ENCODE measurements at regions not wholly inside any gene's neighbourhood (a gene's known extent, or its start where the extent isn't known, plus 50 kb on each side); places are given as distances from the start of the nearest gene placed in this dataset.

GRCh38 chr2:184169366-184169765 is 429.0 kb upstream of the ZNF804A start:
- Histone ChIP-seq H3K36me3 (replicated peaks in 1 of 2; ENCODE audit: control insufficient read depth in 1 of 2, insufficient read depth in 2 of 2, low read length in 1 of 2) (no peaks in the 10 kb centered on the region), H3K27me3 (ENCODE audit: insufficient read depth) (no peaks in the 10 kb centered on the region), H3K79me2 (ENCODE audit: insufficient read depth) (no peaks in the 10 kb centered on the region), H3K4me1 (ENCODE audit: control insufficient read depth in 1 of 2, insufficient read depth in 2 of 2, low read depth in 1 of 2, low read length in 1 of 2) (no peaks in the 10 kb centered on the region), H3K9me2 (no peaks in the 10 kb centered on the region), H4K20me1 (ENCODE audit: insufficient read depth) (no peaks in the 10 kb centered on the region), H3K9ac (no peak overlapping the region), H3K27ac (ENCODE audit: low read depth in 2 of 2, low read length in 1 of 2) (no peak overlapping the region), H3K4me2 (no peak overlapping the region), H3F3A (replicated peaks; ENCODE audit: insufficient read depth) (no peaks in the 10 kb centered on the region), H3K4me3 (ENCODE audit: low read depth in 2 of 2, low read length in 1 of 2) (no peak overlapping the region), H2AFZ (ENCODE audit: low read depth) (no peak overlapping the region), H3K9me3 (no peaks in the 10 kb centered on the region)
- ChIA-PET CTCF (no interaction called here), POLR2A (no interaction called here)
- WGBS (ENCODE audit: low lambda C conversion rate) = 60% methylated on average over 4 of the region's 4 CpGs
- no peak for DNase-seq
- TF ChIP-seq USF1 (IDR thresholded peaks at IDR 0.05; ENCODE audit: borderline replicate concordance, low read depth) (no peak), FOXJ3 (CRISPR knock-in tag; IDR thresholded peaks at IDR 0.05) (no peak), GABPA (IDR thresholded peaks at IDR 0.05; ENCODE audit: low read depth) (no peak), ZBTB33 (IDR thresholded peaks at IDR 0.05; ENCODE audit: borderline replicate concordance, low read depth) (no peak), NRF1 (IDR thresholded peaks at IDR 0.05; ENCODE audit: low read depth, low read length) (no peak), USF2 (IDR thresholded peaks at IDR 0.05; ENCODE audit: borderline replicate concordance, low read depth, low read length) (no peak), RFX5 (IDR thresholded peaks at IDR 0.05; ENCODE audit: low read length) (no peak), MAX (IDR thresholded peaks at IDR 0.05; ENCODE audit: low read depth) (no peak), FOSL2 (IDR thresholded peaks at IDR 0.05; ENCODE audit: borderline replicate concordance, low read depth) (no peak), TCF12 (IDR thresholded peaks at IDR 0.05) (no peak), FOXM1 (IDR thresholded peaks at IDR 0.05; ENCODE audit: low read depth) (no peak), TEAD4 (IDR thresholded peaks at IDR 0.05; ENCODE audit: borderline replicate concordance, insufficient read depth) (no peak), MXI1 (IDR thresholded peaks at IDR 0.05; ENCODE audit: low read depth, low read length) (no peak), NFIC (IDR thresholded peaks at IDR 0.05; ENCODE audit: borderline replicate concordance) (no peak), SIN3A (IDR thresholded peaks at IDR 0.05; ENCODE audit: borderline replicate concordance, low read depth, low read length) (no peak), REST (IDR thresholded peaks at IDR 0.05; ENCODE audit: low read depth, low read length) (no peak), POLR2AphosphoS5 (IDR thresholded peaks at IDR 0.05; ENCODE audit: low read depth, low read length) (no peak), YY1 (IDR thresholded peaks at IDR 0.05; ENCODE audit: low read depth) (no peak), RAD21 (IDR thresholded peaks at IDR 0.05; ENCODE audit: low read length) (no peak), GATA2 (CRISPR knock-in tag; IDR thresholded peaks at IDR 0.05) (no peak)

Measured in SK-N-SH (cell line).